Stimulated activated CD4-positive, alpha-beta T cell treated with anti-CD3 and anti-CD28 coated beads, Interleukin-4, amount 100 ng/mL, for 24 hours (primary cell): ENCODE measurements at regions not wholly inside any gene's neighbourhood (a gene's known extent, or its start where the extent isn't known, plus 50 kb on each side); places are given as distances from the start of the nearest gene placed in this dataset.
"Not testable (repeated sequence)": the region's sequence is repeated elsewhere in the genome, so short reads cannot be mapped to it uniquely, and the experiment has no call there.

Experiments used
- DNase-seq: peaks from one replicate; pipeline ENCODE4 v3.0.0-alpha.2; 2020

- DNase-seq, result no peak
These were observed 285.1 kb upstream of the STAC start for GRCh38 chr3:36095238-36095637.

- DNase-seq, result no peak
These were observed 283.1 kb upstream of the STAC start for GRCh38 chr3:36097209-36097608.

GRCh38 chr3:36114353-36114752 lies 266.0 kb upstream of the STAC start:
- DNase-seq, result no peak

- DNase-seq, result no peak
These were observed 256.0 kb upstream of the STAC start for GRCh38 chr3:36124118-36124796.

- DNase-seq, result no peak
These were observed 248.1 kb upstream of the STAC start for GRCh38 chr3:36132214-36132613.

- no peak for DNase-seq
These were observed 244.4 kb upstream of the STAC start for GRCh38 chr3:36135863-36136262.

GRCh38 chr3:36142746-36143145 lies 237.6 kb upstream of the STAC start:
- DNase-seq, result no peak

GRCh38 chr3:36146404-36146803 lies 233.9 kb upstream of the STAC start:
- no peak for DNase-seq

GRCh38 chr3:36147934-36148558 lies 232.3 kb upstream of the STAC start:
- DNase-seq, result no peak

GRCh38 chr3:36149447-36149865 lies 230.8 kb upstream of the STAC start:
- no peak for DNase-seq

- DNase-seq, result no peak
These were observed 224.8 kb upstream of the STAC start for GRCh38 chr3:36155515-36155914.

- DNase-seq, result no peak
These were observed 215.9 kb upstream of the STAC start for GRCh38 chr3:36164400-36164799.

GRCh38 chr3:36165509-36166290 lies 214.6 kb upstream of the STAC start:
- DNase-seq, result no peak

- DNase-seq, result no peak
These were observed 213.8 kb upstream of the STAC start for GRCh38 chr3:36166477-36166876.

GRCh38 chr3:36172699-36173098 lies 207.6 kb upstream of the STAC start:
- no peak for DNase-seq

GRCh38 chr3:36175113-36175812 lies 205.0 kb upstream of the STAC start:
- DNase-seq, result no peak

GRCh38 chr3:36175916-36176461 lies 204.3 kb upstream of the STAC start:
- DNase-seq, result no peak

GRCh38 chr3:36178018-36178417 lies 202.3 kb upstream of the STAC start:
- DNase-seq, result no peak

GRCh38 chr3:36182024-36182423 lies 198.3 kb upstream of the STAC start:
- DNase-seq, result no peak

- not testable (repeated sequence) for DNase-seq
These were observed 193.1 kb upstream of the STAC start for GRCh38 chr3:36187197-36187596.

- no peak for DNase-seq
These were observed 187.4 kb upstream of the STAC start for GRCh38 chr3:36192901-36193300.

GRCh38 chr3:36193448-36193847 lies 186.9 kb upstream of the STAC start:
- DNase-seq, result no peak

GRCh38 chr3:36196058-36196457 lies 184.2 kb upstream of the STAC start:
- no peak for DNase-seq
